Fibroblast of lung (primary cell): ENCODE measurements at regions not wholly inside any gene's neighbourhood (a gene's known extent, or its start where the extent isn't known, plus 50 kb on each side); places are given as distances from the start of the nearest gene placed in this dataset.

ENCODE experiments used
- DNase-seq, 2 donors: peaks; one replicate each; pipeline versions ENCODE4 v3.0.0 to v3.0.0-alpha.2; 2010; ENCODE audit warnings: low read depth in 2 of 2
- H2AFZ ChIP-seq: 2 replicates; pipeline ENCODE4 v1.5.1; 2012; ENCODE audit warnings: low read length, control low read depth, inconsistent platforms
- H3K27ac ChIP-seq: 2 replicates; pipeline ENCODE4 v1.5.1; 2011; ENCODE audit warnings: low read length, control low read depth; ENCODE audit not compliant: insufficient read depth
- H3K27me3 ChIP-seq: 2 replicates; pipeline ENCODE4 v1.5.1; 2011; ENCODE audit warnings: mild to moderate bottlenecking, low read length; ENCODE audit not compliant: control insufficient read depth, insufficient read depth
- H3K36me3 ChIP-seq: 2 replicates; pipeline ENCODE4 v1.5.1; 2011; ENCODE audit warnings: low read length; ENCODE audit not compliant: control insufficient read depth, insufficient read depth
- H3K4me1 ChIP-seq: 2 replicates; pipeline ENCODE4 v1.5.1; 2011; ENCODE audit warnings: low read length; ENCODE audit not compliant: control insufficient read depth, insufficient read depth; ENCODE audit errors: extremely low read depth
- H3K4me2 ChIP-seq: 2 replicates; pipeline ENCODE4 v1.5.1; 2011; ENCODE audit warnings: low read length, control low read depth; ENCODE audit not compliant: insufficient read depth; ENCODE audit errors: extremely low read depth
- H3K4me3 ChIP-seq, 4 experiments: fragments of 200-600 bp in 1 of 4; sonication (generic) in 1 of 4; replicated peaks in 1 of 4; 2 replicates each; pipeline ENCODE4 v1.5.1; 2011 to 2016; ENCODE audit warnings: low read length in 4 of 4, low read depth in 3 of 4, mild to moderate bottlenecking in 3 of 4, control low read depth in 2 of 4, inconsistent platforms in 1 of 4, mixed read lengths in 1 of 4; ENCODE audit not compliant: insufficient read depth in 1 of 4; ENCODE audit errors: control extremely low read depth in 1 of 4
- H3K79me2 ChIP-seq: 2 replicates; pipeline ENCODE4 v1.5.1; 2012; ENCODE audit warnings: mild to moderate bottlenecking, low read length, inconsistent platforms; ENCODE audit not compliant: control insufficient read depth, insufficient read depth
- H3K9ac ChIP-seq: 2 replicates; pipeline ENCODE4 v1.5.1; 2011; ENCODE audit warnings: mild to moderate bottlenecking, low read length, control low read depth; ENCODE audit not compliant: insufficient read depth
- H3K9me3 ChIP-seq: 2 replicates; pipeline ENCODE4 v1.5.1; 2012; ENCODE audit warnings: low read depth, low read length; ENCODE audit not compliant: control insufficient read depth, insufficient read depth
- H4K20me1 ChIP-seq: 2 replicates; pipeline ENCODE4 v1.5.1; 2011; ENCODE audit warnings: low read length; ENCODE audit not compliant: control insufficient read depth, insufficient read depth; ENCODE audit errors: extremely low read depth
- EZH2 ChIP-seq: IDR thresholded peaks from 2 replicates; pipeline ENCODE4 v1.5.1; 2012; ENCODE audit warnings: low read length, control low read depth, mild to moderate bottlenecking; ENCODE audit errors: missing control alignments
- TF ChIP-seq, protein P1 (sequence below), 2 donors: IDR thresholded peaks in 1 of 2; conservative IDR thresholded peaks in 1 of 2; 1 replicate in 1 of 2; 2 replicates in 1 of 2; pipeline ENCODE4 v1.5.1; 2011 to 2012; ENCODE audit warnings: low read length in 2 of 2, control low read depth in 1 of 2, inconsistent platforms in 1 of 2, low read depth in 1 of 2, mild to moderate bottlenecking in 1 of 2

DNA sequence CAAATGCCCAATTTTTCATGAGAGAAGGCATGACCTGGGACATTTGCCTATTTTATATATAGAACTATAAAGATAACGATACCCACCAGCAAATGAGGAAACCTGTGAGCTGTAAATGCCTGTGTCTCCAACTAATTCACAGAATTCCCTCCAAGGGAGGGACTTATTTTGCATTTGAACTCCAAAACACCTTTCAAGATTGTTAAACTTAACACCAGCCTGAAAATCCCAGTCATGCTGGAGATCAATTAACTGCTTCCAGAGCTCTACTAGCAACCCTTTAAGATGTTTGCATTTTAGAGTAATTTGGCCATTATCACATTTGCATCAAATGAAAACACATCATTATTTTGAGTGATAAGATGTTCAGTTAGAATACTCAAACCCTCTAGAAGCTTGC is 68.1 kb upstream of the KLHL14 start:
- TF ChIP-seq EZH2: no peak
- TF ChIP-seq, protein P1, sequence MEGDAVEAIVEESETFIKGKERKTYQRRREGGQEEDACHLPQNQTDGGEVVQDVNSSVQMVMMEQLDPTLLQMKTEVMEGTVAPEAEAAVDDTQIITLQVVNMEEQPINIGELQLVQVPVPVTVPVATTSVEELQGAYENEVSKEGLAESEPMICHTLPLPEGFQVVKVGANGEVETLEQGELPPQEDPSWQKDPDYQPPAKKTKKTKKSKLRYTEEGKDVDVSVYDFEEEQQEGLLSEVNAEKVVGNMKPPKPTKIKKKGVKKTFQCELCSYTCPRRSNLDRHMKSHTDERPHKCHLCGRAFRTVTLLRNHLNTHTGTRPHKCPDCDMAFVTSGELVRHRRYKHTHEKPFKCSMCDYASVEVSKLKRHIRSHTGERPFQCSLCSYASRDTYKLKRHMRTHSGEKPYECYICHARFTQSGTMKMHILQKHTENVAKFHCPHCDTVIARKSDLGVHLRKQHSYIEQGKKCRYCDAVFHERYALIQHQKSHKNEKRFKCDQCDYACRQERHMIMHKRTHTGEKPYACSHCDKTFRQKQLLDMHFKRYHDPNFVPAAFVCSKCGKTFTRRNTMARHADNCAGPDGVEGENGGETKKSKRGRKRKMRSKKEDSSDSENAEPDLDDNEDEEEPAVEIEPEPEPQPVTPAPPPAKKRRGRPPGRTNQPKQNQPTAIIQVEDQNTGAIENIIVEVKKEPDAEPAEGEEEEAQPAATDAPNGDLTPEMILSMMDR (conservative IDR thresholded peaks at IDR 0.05 in 1 of 2, IDR thresholded peaks at IDR 0.05 in 1 of 2; ENCODE audit: low read depth in 1 of 2, low read length in 2 of 2): no peak
- no peaks in the 10 kb centered on the region for H3K9me3 ChIP-seq
- no peak for DNase-seq
- H3K27me3 ChIP-seq: no peaks in the 10 kb centered on the region
- H3K36me3 ChIP-seq: no peaks in the 10 kb centered on the region
- no peak overlapping the region for H3K4me2 ChIP-seq
- no peaks in the 10 kb centered on the region for H3K4me1 ChIP-seq
- H4K20me1 ChIP-seq: no peaks in the 10 kb centered on the region
- no peak overlapping the region for H2AFZ ChIP-seq
- H3K9ac ChIP-seq: no peak overlapping the region
- H3K27ac ChIP-seq: no peak overlapping the region
- no peak overlapping the region for H3K4me3 ChIP-seq
- H3K79me2 ChIP-seq: no peaks in the 10 kb centered on the region

DNA sequence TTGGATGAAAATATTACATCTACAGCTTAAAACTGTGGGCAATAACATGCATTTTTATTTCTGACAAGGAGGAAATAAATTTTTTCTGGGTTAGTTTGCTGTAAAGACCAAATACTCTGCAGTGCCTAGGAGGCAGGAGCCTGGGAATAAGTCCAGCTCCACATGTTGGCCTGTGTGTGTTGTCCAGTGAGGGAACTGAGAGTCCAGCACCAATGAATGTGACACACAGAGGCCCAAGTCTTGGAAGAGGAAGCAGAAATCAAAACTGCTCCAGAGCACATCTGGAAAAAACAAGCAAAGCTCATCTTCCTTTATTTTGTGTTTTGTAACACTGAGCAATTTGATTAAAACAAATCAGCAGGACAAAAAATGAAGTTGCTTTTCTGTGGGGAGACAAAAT is 63.1 kb upstream of the KLHL14 start:
- no peaks in the 10 kb centered on the region for H3K9me3 ChIP-seq
- H3K4me1 ChIP-seq: no peaks in the 10 kb centered on the region
- no peak overlapping the region for H3K27ac ChIP-seq
- DNase-seq: no peak
- H3K9ac ChIP-seq: no peak overlapping the region
- no peak overlapping the region for H2AFZ ChIP-seq
- TF ChIP-seq, protein P1 (conservative IDR thresholded peaks at IDR 0.05 in 1 of 2, IDR thresholded peaks at IDR 0.05 in 1 of 2; ENCODE audit: low read depth in 1 of 2, low read length in 2 of 2): no peak
- no peak for TF ChIP-seq EZH2
- no peak overlapping the region for H3K4me2 ChIP-seq
- no peak overlapping the region for H3K4me3 ChIP-seq
- no peaks in the 10 kb centered on the region for H3K36me3 ChIP-seq
- no peaks in the 10 kb centered on the region for H3K79me2 ChIP-seq
- H3K27me3 ChIP-seq: no peaks in the 10 kb centered on the region
- no peaks in the 10 kb centered on the region for H4K20me1 ChIP-seq

DNA sequence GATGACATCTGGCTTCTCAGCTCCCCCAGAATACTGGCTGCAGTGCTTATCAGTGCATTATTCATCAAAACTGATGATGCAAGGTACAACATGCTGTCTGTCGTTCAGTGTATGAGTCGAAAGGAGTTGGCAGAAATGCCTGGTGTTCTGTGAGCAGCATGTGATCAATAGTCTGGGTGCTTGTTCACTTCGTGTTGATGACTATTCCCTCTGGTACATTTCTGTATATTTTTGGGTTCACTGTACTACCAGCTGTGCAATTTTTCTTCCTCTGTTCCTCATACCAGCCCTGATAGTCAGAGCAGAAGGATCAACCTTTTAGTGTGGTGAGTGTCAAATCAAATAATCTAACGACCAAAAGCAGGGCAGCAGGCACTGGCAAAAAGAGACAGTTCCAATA is 59.0 kb upstream of the KLHL14 start:
- no peak overlapping the region for H3K4me3 ChIP-seq

More for the DNA sequence above, 59.0 kb upstream of the KLHL14 start:
- H3K27ac ChIP-seq: no peak overlapping the region
- no peaks in the 10 kb centered on the region for H3K27me3 ChIP-seq
- TF ChIP-seq, protein P1 (conservative IDR thresholded peaks at IDR 0.05 in 1 of 2, IDR thresholded peaks at IDR 0.05 in 1 of 2; ENCODE audit: low read depth in 1 of 2, low read length in 2 of 2): no peak
- TF ChIP-seq EZH2: no peak
- no peaks in the 10 kb centered on the region for H3K4me1 ChIP-seq
- H3K9ac ChIP-seq: no peak overlapping the region
- H4K20me1 ChIP-seq: no peaks in the 10 kb centered on the region
- peak in 1 of 2 donors; percentile 9 for DNase-seq
- H3K36me3 ChIP-seq: no peaks in the 10 kb centered on the region
- H2AFZ ChIP-seq: no peak overlapping the region
- H3K79me2 ChIP-seq: no peaks in the 10 kb centered on the region
- no peak overlapping the region for H3K4me2 ChIP-seq
- H3K9me3 ChIP-seq: no peaks in the 10 kb centered on the region
